K562 (cell line): ENCODE measurements at regions not wholly inside any gene's neighbourhood (a gene's known extent, or its start where the extent isn't known, plus 50 kb on each side); places are given as distances from the start of the nearest gene placed in this dataset.

Source experiments
- ATAC-seq: fragments of 200-7000 bp; cut with Tn5 transposase; 3 replicates; pipeline ENCODE4 v1.9.1; 2020; ENCODE audit warnings: moderate library complexity
- BruUV-seq: library from RNA; stranded (reverse); fragments of 400-500 nt; replicated peaks from 2 replicates; lab custom pipeline; 2021; lab: Mats Ljungman, UMichigan
- CTCF ChIA-PET: fragments of 300-600 bp; formaldehyde crosslinking; extraction: SDS; loops from one replicate; lab custom pipeline; 2021; ENCODE audit warnings: low intra/inter-chr PET ratio; lab: Yijun Ruan, JAX
- POLR2A ChIA-PET: fragments of 300-600, 350-650 bp; sonication (Branson Sonifier 250); formaldehyde crosslinking; extraction: SDS; loops from one replicate; lab custom pipeline; 2021; ENCODE audit warnings: antibody characterized with exemption, inconsistent platforms; lab: Yijun Ruan, JAX
- DNase-seq, 4 experiments: peaks; one replicate each; pipeline versions ENCODE4 v3.0.0 to v3.0.0-alpha.2; 2011 to 2018; ENCODE audit warnings: low spot score in 3 of 4, mixed read lengths in 3 of 4; ENCODE audit errors: extremely low read depth in 1 of 4
- FAIRE-seq: peaks from 2 replicates; lab custom pipeline; 2011; peaks lifted over from hg19 to GRCh38; lab: Jason Lieb, UNC
- H2AFZ ChIP-seq: 2 replicates; pipeline ENCODE4 v1.6.0; 2011; ENCODE audit warnings: low read depth, low read length, control low read depth, inconsistent platforms
- H3K27ac ChIP-seq: fragments of 200-600 bp; 3 replicates; pipeline ENCODE4 v1.8.0; 2011; ENCODE audit warnings: low read depth, mild to moderate bottlenecking, control low read depth, inconsistent platforms, low read length, moderate library complexity, mixed read lengths; ENCODE audit errors: extremely low read depth
- H3K27me3 ChIP-seq, 2 experiments: fragments of 300-600 bp in 1 of 2; 2 replicates in 1 of 2; 3 replicates in 1 of 2; pipeline versions ENCODE4 v1.6.0 to v1.8.0; 2011; ENCODE audit warnings: inconsistent platforms in 2 of 2, low read length in 2 of 2, mild to moderate bottlenecking in 1 of 2, mixed read lengths in 1 of 2, moderate library complexity in 1 of 2; ENCODE audit not compliant: control insufficient read depth in 2 of 2, insufficient read depth in 2 of 2
- H3K36me3 ChIP-seq: fragments of 300-600 bp; 3 replicates; pipeline ENCODE4 v1.8.0; 2011; ENCODE audit warnings: mild to moderate bottlenecking, low read length, inconsistent platforms; ENCODE audit not compliant: control insufficient read depth, insufficient read depth
- H3K4me1 ChIP-seq, 2 experiments: fragments of 200-600 bp in 1 of 2; replicated peaks in 1 of 2; 2 replicates in 1 of 2; 3 replicates in 1 of 2; pipeline versions ENCODE4 v1.5.1 to v1.8.0; 2011; ENCODE audit warnings: inconsistent platforms in 2 of 2, low read length in 2 of 2, mild to moderate bottlenecking in 1 of 2, mixed read lengths in 1 of 2, moderate library complexity in 1 of 2; ENCODE audit not compliant: control insufficient read depth in 2 of 2, insufficient read depth in 2 of 2
- H3K4me2 ChIP-seq: 2 replicates; pipeline ENCODE4 v1.6.1; 2011; ENCODE audit warnings: low read length, control low read depth, inconsistent platforms, mixed read lengths; ENCODE audit not compliant: insufficient read depth
- H3K4me3 ChIP-seq: fragments of 200-600 bp; sonication (generic), shearing (Covaris generic); 2 replicates; pipeline ENCODE4 v1.5.1; 2016; ENCODE audit warnings: control low read depth, inconsistent platforms
- H3K79me2 ChIP-seq: fragments of 200-600 bp; 3 replicates; pipeline ENCODE4 v1.8.0; 2011; ENCODE audit warnings: low read length, inconsistent platforms; ENCODE audit not compliant: control insufficient read depth, insufficient read depth
- H3K9ac ChIP-seq, 2 experiments: 2 replicates each; pipeline versions ENCODE4 v1.6.0 to v1.6.1; 2011; ENCODE audit warnings: low read depth in 2 of 2, low read length in 2 of 2, control low read depth in 1 of 2, inconsistent platforms in 1 of 2, mild to moderate bottlenecking in 1 of 2, mixed read lengths in 1 of 2; ENCODE audit not compliant: insufficient read depth in 1 of 2
- H3K9me1 ChIP-seq: one replicate; pipeline ENCODE4 v1.6.0; 2011; ENCODE audit warnings: inconsistent platforms, mild to moderate bottlenecking, low read length, moderate library complexity; ENCODE audit not compliant: control insufficient read depth, insufficient read depth
- H3K9me3 ChIP-seq: replicated peaks from 2 replicates; pipeline ENCODE4 v1.5.1; 2011; ENCODE audit warnings: low read depth, low read length, inconsistent platforms; ENCODE audit not compliant: control insufficient read depth, insufficient read depth
- H4K20me1 ChIP-seq: replicated peaks from 2 replicates; pipeline ENCODE4 v1.6.1; 2011; ENCODE audit warnings: low read length, inconsistent platforms, mixed read lengths; ENCODE audit not compliant: control insufficient read depth, insufficient read depth
- C11orf30 ChIP-seq: fragments of 450-650 bp; IDR thresholded peaks from 2 replicates; pipeline ENCODE4 v1.6.1; 2016; ENCODE audit warnings: low read depth, mild to moderate bottlenecking
- FOXJ2 ChIP-seq: fragments of 200-800 bp; sonication (Bioruptor generic); IDR thresholded peaks from 2 replicates; pipeline ENCODE4 v1.6.1; 2016; ENCODE audit warnings: missing genetic modification characterization, missing compliant biosample characterization
- HDAC8 ChIP-seq: fragments of 450-650 bp; IDR thresholded peaks from 2 replicates; pipeline ENCODE4 v1.6.1; 2016; ENCODE audit warnings: mild to moderate bottlenecking, missing genetic modification characterization, moderate library complexity, missing compliant biosample characterization
- HOXB6 ChIP-seq: fragments of 250-450 bp; sonication (Bioruptor Pico); IDR thresholded peaks from 2 replicates; pipeline ENCODE4 v1.5.1; 2022; ENCODE audit warnings: mild to moderate bottlenecking, borderline replicate concordance
- ID3 ChIP-seq, 2 experiments: fragments of 250-450 bp in 1 of 2; fragments of 450-650 bp in 1 of 2; sonication (Bioruptor Pico) in 1 of 2; IDR thresholded peaks; 2 replicates each; pipeline versions ENCODE4 v1.6.1 to v1.8.0; 2016 to 2021; ENCODE audit warnings: mild to moderate bottlenecking in 2 of 2, moderate library complexity in 2 of 2, missing compliant biosample characterization in 1 of 2, missing genetic modification characterization in 1 of 2
- MAFF ChIP-seq: IDR thresholded peaks from 2 replicates; pipeline ENCODE4 v1.6.1; 2012; ENCODE audit warnings: low read length, improper control_type of control experiment
- MCM3 ChIP-seq: fragments of 450-650 bp; IDR thresholded peaks from 2 replicates; pipeline ENCODE4 v1.6.1; 2016
- MEF2A ChIP-seq: IDR thresholded peaks from 2 replicates; pipeline ENCODE4 v1.6.1; 2011; ENCODE audit warnings: low read depth, mild to moderate bottlenecking, low read length, moderate library complexity; ENCODE audit not compliant: control insufficient read depth
- NCOR1 ChIP-seq: fragments of 450-650 bp; IDR thresholded peaks from 2 replicates; pipeline ENCODE4 v1.6.1; 2016; ENCODE audit warnings: mild to moderate bottlenecking, moderate library complexity
- NFIC ChIP-seq: fragments of 450-650 bp; IDR thresholded peaks from 2 replicates; pipeline ENCODE4 v1.6.1; 2017; ENCODE audit warnings: mild to moderate bottlenecking, inconsistent platforms
- NFYB ChIP-seq: IDR thresholded peaks from 2 replicates; pipeline ENCODE4 v1.6.1; 2011; ENCODE audit warnings: mild to moderate bottlenecking, moderate library complexity; ENCODE audit not compliant: insufficient read length; ENCODE audit errors: extremely low read depth
- POLR3G ChIP-seq: IDR thresholded peaks from 2 replicates; pipeline ENCODE4 v1.6.1; 2011; ENCODE audit not compliant: insufficient read length, insufficient replicate concordance; ENCODE audit errors: extremely low read depth
- RNF2 ChIP-seq: sonication (generic); IDR thresholded peaks from 2 replicates; pipeline ENCODE4 v1.6.1; 2016
- TEAD4 ChIP-seq, 2 experiments: sonication (generic) in 1 of 2; formaldehyde crosslinking in 1 of 2; IDR thresholded peaks; 2 replicates each; pipeline versions ENCODE4 v1.6.1 to v1.8.0; 2012 to 2022; ENCODE audit warnings: borderline replicate concordance in 1 of 2, inconsistent platforms in 1 of 2, low read length in 1 of 2, mild to moderate bottlenecking in 1 of 2, missing genetic modification reagents in 1 of 2
- TRIM24 ChIP-seq, 2 experiments: fragments of 450-650 bp; IDR thresholded peaks; 2 replicates each; pipeline ENCODE4 v1.6.1; 2016
- U2AF1 ChIP-seq: fragments of 200-400 bp; formaldehyde crosslinking; optimal IDR thresholded peaks from 2 replicates; pipeline ENCODE3; 2017; ENCODE audit warnings: mild to moderate bottlenecking, low read depth, low read length, moderate library complexity
- ZC3H11A ChIP-seq: IDR thresholded peaks from 2 replicates; pipeline ENCODE4 v1.6.1; 2012; ENCODE audit warnings: low read depth, low read length, improper control_type of control experiment
- ZNF277 ChIP-seq: fragments of 250-450 bp; sonication (Bioruptor Pico); IDR thresholded peaks from 2 replicates; pipeline ENCODE4 v1.8.0; 2022; ENCODE audit warnings: inconsistent platforms, mild to moderate bottlenecking, moderate library complexity, borderline replicate concordance
- ZNF316 ChIP-seq: fragments of 450-650 bp; IDR thresholded peaks from 2 replicates; pipeline ENCODE4 v1.6.1; 2016
- ZNF707 ChIP-seq: fragments of 250-450 bp; sonication (Bioruptor Pico); conservative IDR thresholded peaks from 2 replicates; pipeline ENCODE4 v1.8.0; 2022; ENCODE audit warnings: inconsistent platforms, mild to moderate bottlenecking, moderate library complexity
- ZNF764 ChIP-seq: fragments of 250-450 bp; sonication (Bioruptor Pico); IDR thresholded peaks from 2 replicates; pipeline ENCODE4 v1.4.0; 2020; ENCODE audit warnings: low read depth, mild to moderate bottlenecking, moderate library complexity
- WGBS: fragments of 100-300 bp; shearing (Covaris generic); methylation state at CpG from one replicate; pipeline ENCODE4 v1.1.6; 2016; ENCODE audit warnings: low coverage, mixed read lengths; ENCODE audit not compliant: insufficient coverage; ENCODE audit errors: missing lambda C conversion rate; 5-methylcytosine and 5-hydroxymethylcytosine counted together
- in situ Hi-C: fragments of 300-500 bp; cut with MboI; formaldehyde crosslinking; loops from 4 replicates; pipeline ENCODE4 v1.15.0; 2018; ENCODE audit warnings: inconsistent platforms, mixed read lengths
- intact Hi-C: fragments of 100-400 bp; cut with micrococcal nuclease; formaldehyde crosslinking; loops from 2 replicates; pipeline ENCODE4 v1.14.2; 2022
- TF ChIP-seq, protein P1 (sequence below): IDR thresholded peaks from 2 replicates; pipeline ENCODE4 v1.6.1; 2016; ENCODE audit warnings: missing genetic modification characterization, missing compliant biosample characterization

DNA sequence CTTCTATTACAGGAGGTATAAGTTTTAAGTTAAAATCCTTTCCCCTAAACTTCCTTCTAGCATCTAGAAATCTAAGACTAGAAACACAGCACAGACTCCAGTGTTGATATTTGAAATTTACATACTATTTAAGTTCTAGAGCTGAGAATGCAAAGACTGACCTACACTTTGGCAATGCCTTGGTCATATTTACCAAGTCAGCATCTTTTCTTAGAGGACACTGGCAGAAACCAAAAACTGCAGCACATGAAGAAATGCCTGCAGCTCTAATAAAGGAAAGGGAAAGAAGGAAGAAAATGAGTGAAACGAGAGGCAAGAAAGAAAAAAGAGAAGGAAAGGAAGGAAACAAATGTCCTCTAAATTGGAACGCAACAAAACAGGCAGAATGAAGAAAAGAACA lies 443.7 kb upstream of the RASGEF1B start:
- ATAC-seq = no peak
- POLR2A ChIA-PET = interaction anchor here (1.1 kb wide), 1 partner anchor 11 kb away, joined by 3 read pairs; no protein-coding TSS in a partner anchor
- no TSS peak for BruUV-seq
- no peaks in the 10 kb centered on the region for H4K20me1 ChIP-seq
- in situ Hi-C loops (loop anchor here (10.0 kb wide), 1 partner anchor 511 kb away; no protein-coding TSS in a partner anchor), intact Hi-C loops (loop anchor here (5.0 kb wide), 1 partner anchor 448 kb away; no protein-coding TSS in a partner anchor)
- WGBS = 0% methylated on average over 2 of the region's 2 CpGs
- no peaks in the 10 kb centered on the region for H3K9me1 ChIP-seq
- H3K9ac ChIP-seq = no peak overlapping the region
- no peak for DNase-seq
- no peak overlapping the region for H3K4me3 ChIP-seq
- CTCF ChIA-PET = no interaction called here
- H3K36me3 ChIP-seq = no peaks in the 10 kb centered on the region
- no peak overlapping the region for H3K4me2 ChIP-seq
- TF ChIP-seq ZNF707 (CRISPR knock-in tag) (no peak), TRIM24 (IDR thresholded peaks at IDR 0.05) (no peak), NFYB (no peak), HOXB6 (no peak), POLR3G (no peak), NCOR1 (no peak), RNF2 (no peak), ZNF764 (CRISPR knock-in tag) (no peak), TEAD4 (IDR thresholded peaks at IDR 0.05; ENCODE audit: low read length) (no peak), TEAD4 (CRISPR knock-in tag; IDR thresholded peaks at IDR 0.05; ENCODE audit: borderline replicate concordance) (no peak), ZC3H11A (no peak), MAFF (peak; percentile 41; the same call in 1 of the 2 replicates), HDAC8 (tag) (no peak), MEF2A (no peak), ZNF277 (no peak), ID3 (CRISPR knock-in tag; IDR thresholded peaks at IDR 0.05) (no peak), ID3 (tag; IDR thresholded peaks at IDR 0.05) (no peak), NFIC (no peak), MCM3 (no peak), FOXJ2 (tag) (no peak), U2AF1 (no peak), ZNF316 (peak; percentile 76), C11orf30 (peak; percentile 49; the same call in 1 of the 2 replicates)
- TF ChIP-seq, protein P1, sequence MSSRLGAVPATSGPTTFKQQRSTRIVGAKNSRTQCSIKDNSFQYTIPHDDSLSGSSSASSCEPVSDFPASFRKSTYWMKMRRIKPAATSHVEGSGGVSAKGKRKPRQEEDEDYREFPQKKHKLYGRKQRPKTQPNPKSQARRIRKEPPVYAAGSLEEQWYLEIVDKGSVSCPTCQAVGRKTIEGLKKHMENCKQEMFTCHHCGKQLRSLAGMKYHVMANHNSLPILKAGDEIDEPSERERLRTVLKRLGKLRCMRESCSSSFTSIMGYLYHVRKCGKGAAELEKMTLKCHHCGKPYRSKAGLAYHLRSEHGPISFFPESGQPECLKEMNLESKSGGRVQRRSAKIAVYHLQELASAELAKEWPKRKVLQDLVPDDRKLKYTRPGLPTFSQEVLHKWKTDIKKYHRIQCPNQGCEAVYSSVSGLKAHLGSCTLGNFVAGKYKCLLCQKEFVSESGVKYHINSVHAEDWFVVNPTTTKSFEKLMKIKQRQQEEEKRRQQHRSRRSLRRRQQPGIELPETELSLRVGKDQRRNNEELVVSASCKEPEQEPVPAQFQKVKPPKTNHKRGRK (tag) = no peak
- H3K9me3 ChIP-seq = no peaks in the 10 kb centered on the region
- H3K27me3 ChIP-seq = peaks cover 0 to 5% of the 10 kb centered on the region in 2 experiments; a peak in 2 of 5 replicates
- no peak for FAIRE-seq
- H2AFZ ChIP-seq = no peak overlapping the region
- H3K27ac ChIP-seq = no peak overlapping the region
- no peaks in the 10 kb centered on the region for H3K4me1 ChIP-seq
- no peaks in the 10 kb centered on the region for H3K79me2 ChIP-seq
